ENCODE measurements at regions not wholly inside any gene's neighbourhood (a gene's known extent, or its start where the extent isn't known, plus 50 kb on each side); places are given as distances from the start of the nearest gene placed in this dataset.

DNA sequence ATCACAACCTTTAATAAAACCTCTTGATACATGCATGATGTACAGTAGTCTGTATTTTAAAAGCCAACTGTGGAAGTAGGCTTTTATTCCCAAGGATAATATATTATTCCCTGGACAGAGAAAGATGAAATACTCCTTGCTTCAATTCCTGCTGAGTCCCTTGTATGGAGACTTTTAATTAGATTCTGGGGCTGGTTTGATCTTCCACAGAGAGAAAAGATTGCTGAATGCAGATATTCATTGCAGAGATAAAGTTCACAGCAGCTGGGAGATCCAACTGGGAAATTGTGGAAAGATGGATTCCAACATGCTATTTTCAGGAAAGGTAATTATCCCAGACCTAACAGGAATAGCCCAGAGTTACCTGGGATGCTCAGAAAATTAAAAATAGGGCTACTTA, 607.0 kb upstream of the HS6ST1 start:
- H3K4me3 ChIP-seq (ENCODE audit: low read depth, low read length) = no peak overlapping the region
- ChIA-PET CTCF (no interaction called here), POLR2A (no interaction called here)
- TF ChIP-seq, protein P1, sequence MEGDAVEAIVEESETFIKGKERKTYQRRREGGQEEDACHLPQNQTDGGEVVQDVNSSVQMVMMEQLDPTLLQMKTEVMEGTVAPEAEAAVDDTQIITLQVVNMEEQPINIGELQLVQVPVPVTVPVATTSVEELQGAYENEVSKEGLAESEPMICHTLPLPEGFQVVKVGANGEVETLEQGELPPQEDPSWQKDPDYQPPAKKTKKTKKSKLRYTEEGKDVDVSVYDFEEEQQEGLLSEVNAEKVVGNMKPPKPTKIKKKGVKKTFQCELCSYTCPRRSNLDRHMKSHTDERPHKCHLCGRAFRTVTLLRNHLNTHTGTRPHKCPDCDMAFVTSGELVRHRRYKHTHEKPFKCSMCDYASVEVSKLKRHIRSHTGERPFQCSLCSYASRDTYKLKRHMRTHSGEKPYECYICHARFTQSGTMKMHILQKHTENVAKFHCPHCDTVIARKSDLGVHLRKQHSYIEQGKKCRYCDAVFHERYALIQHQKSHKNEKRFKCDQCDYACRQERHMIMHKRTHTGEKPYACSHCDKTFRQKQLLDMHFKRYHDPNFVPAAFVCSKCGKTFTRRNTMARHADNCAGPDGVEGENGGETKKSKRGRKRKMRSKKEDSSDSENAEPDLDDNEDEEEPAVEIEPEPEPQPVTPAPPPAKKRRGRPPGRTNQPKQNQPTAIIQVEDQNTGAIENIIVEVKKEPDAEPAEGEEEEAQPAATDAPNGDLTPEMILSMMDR (IDR thresholded peaks at IDR 0.05; ENCODE audit: low read depth, low read length) = no peak
- no peak for DNase-seq (ENCODE audit: low read depth, low spot score)
- no peak overlapping the region for H3K27ac ChIP-seq (ENCODE audit: low read depth, low read length)
- no peaks in the 10 kb centered on the region for H3K27me3 ChIP-seq (ENCODE audit: control insufficient read depth, insufficient read depth, low read length)
- no peaks in the 10 kb centered on the region; the same call in 1 of the 2 replicates for H3K9me3 ChIP-seq (ENCODE audit: control insufficient read depth, insufficient read depth, low read length)

DNA sequence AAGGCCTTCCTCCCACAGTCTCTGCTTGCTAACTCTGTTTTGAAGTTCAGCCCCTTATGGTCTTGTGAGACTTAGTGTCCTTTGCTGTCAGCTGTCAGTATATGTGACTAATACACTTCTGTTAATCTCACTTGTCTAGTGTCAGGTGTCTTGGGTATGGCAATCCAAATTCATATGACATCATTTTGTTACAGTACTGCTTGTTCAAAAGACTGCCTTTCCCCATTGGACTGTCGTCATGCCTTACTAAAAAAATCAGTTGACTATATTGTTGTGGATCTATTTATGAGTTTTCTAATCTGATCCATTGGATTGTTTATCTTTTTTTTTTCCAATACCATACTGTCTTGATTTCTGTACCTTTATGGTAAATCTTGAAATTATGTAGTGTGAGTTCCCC, 611.4 kb upstream of the HS6ST1 start:
- Histone ChIP-seq H3K27me3 (ENCODE audit: control insufficient read depth, insufficient read depth, low read length) (no peaks in the 10 kb centered on the region), H3K27ac (ENCODE audit: low read depth, low read length) (no peak overlapping the region), H3K4me3 (ENCODE audit: low read depth, low read length) (no peak overlapping the region), H3K9me3 (ENCODE audit: control insufficient read depth, insufficient read depth, low read length) (no peaks in the 10 kb centered on the region; the same call in 1 of the 2 replicates)
- no peak for DNase-seq (ENCODE audit: low read depth, low spot score)
- TF ChIP-seq, protein P1 (IDR thresholded peaks at IDR 0.05; ENCODE audit: low read depth, low read length) = no peak
- CTCF ChIA-PET = no interaction called here
- POLR2A ChIA-PET = no interaction called here

DNA sequence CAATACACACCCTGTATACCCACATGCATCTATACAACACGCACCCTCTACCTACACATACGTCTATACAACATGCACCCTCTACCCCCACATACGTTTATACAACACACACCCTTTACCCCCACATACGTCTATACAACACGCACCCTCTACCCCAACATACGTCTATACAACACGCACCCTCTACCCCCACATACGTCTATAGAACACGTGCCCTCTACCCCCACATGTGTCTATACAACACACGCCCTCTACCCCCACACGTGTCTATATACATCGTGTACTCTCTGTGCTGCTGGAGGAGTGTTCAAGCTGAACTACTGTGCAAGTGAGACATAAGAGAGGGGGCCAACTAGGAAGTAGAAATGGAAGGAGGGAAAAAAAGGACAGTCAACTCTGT, 621.7 kb upstream of the HS6ST1 start:
- POLR2A ChIA-PET = no interaction called here
- Histone ChIP-seq H3K27me3 (ENCODE audit: control insufficient read depth, insufficient read depth, low read length) (no peaks in the 10 kb centered on the region), H3K9me3 (ENCODE audit: control insufficient read depth, insufficient read depth, low read length) (no peaks in the 10 kb centered on the region; the same call in 1 of the 2 replicates), H3K4me3 (ENCODE audit: low read depth, low read length) (no peak overlapping the region), H3K27ac (ENCODE audit: low read depth, low read length) (no peak overlapping the region)
- CTCF ChIA-PET = no interaction called here
- TF ChIP-seq, protein P1 (IDR thresholded peaks at IDR 0.05; ENCODE audit: low read depth, low read length) = no peak
- no peak for DNase-seq (ENCODE audit: low read depth, low spot score)

DNA sequence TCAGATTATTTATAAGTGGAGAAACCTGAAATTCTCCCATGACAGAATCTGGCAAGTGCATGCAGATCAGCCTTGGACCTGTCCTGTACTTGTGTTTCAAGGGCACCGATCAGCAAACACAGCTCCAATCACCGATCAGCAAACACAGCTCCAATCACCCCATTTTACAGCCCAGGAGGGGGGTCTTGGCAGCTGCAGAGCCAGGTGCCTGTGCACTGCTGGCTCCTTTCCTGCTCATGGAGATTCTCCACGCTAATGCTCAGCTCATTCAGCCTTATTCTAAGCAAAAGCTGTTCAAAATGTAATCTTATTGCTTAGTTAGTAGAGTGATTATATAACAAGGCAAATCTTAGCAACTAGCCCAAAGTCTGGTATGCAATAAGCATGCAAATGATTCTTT, 623.1 kb upstream of the HS6ST1 start:
- Histone ChIP-seq H3K9me3 (ENCODE audit: control insufficient read depth, insufficient read depth, low read length) (no peaks in the 10 kb centered on the region; the same call in 1 of the 2 replicates), H3K4me3 (ENCODE audit: low read depth, low read length) (no peak overlapping the region), H3K27me3 (ENCODE audit: control insufficient read depth, insufficient read depth, low read length) (no peaks in the 10 kb centered on the region), H3K27ac (ENCODE audit: low read depth, low read length) (no peak overlapping the region)
- ChIA-PET CTCF (no interaction called here), POLR2A (interaction anchor here (0.7 kb wide), 1 partner anchor 257 kb away, joined by 7 read pairs; no protein-coding TSS in a partner anchor)
- no peak for DNase-seq (ENCODE audit: low read depth, low spot score)
- TF ChIP-seq, protein P1 (IDR thresholded peaks at IDR 0.05; ENCODE audit: low read depth, low read length) = no peak

DNA sequence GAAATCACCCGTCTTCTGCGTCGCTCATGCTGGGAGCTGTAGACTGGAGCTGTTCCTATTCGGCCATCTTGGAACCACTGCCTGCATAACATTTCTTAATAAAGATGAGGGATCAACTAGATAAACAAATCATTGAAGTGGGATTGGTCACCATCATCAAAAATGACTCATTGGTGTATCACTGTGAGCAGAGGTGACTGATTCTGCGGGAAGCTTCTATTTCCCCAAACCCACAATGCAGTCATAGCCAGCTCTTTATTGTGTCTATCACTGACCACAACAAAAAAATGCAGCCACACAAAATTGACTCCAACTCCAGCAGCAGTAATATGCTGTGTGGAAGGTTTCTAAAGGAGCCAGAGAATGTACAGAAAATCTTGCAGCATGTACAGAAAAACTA, 630.7 kb upstream of the HS6ST1 start:
- CTCF ChIA-PET = no interaction called here
- peaks cover 23% of the 10 kb centered on the region for H3K9me3 ChIP-seq (ENCODE audit: control insufficient read depth, insufficient read depth, low read length)
- H3K27me3 ChIP-seq (ENCODE audit: control insufficient read depth, insufficient read depth, low read length) = no peaks in the 10 kb centered on the region
- TF ChIP-seq, protein P1 (IDR thresholded peaks at IDR 0.05; ENCODE audit: low read depth, low read length) = no peak
- no peak overlapping the region for H3K4me3 ChIP-seq (ENCODE audit: low read depth, low read length)
- no peak overlapping the region for H3K27ac ChIP-seq (ENCODE audit: low read depth, low read length)
- POLR2A ChIA-PET = no interaction called here
- DNase-seq (ENCODE audit: low read depth, low spot score) = no peak

Data from AG04450 (cell line).